GM18907 (cell line): ENCODE measurements at regions not wholly inside any gene's neighbourhood (a gene's known extent, or its start where the extent isn't known, plus 50 kb on each side); places are given as distances from the start of the nearest gene placed in this dataset.

ENCODE experiments used
- ATAC-seq: cut with Tn5 transposase; IDR thresholded peaks from one replicate; pipeline ENCODE4 v1.9.1; 2021; ENCODE audit warnings: mild to moderate bottlenecking, moderate library complexity; ENCODE audit not compliant: unreplicated experiment

DNA sequence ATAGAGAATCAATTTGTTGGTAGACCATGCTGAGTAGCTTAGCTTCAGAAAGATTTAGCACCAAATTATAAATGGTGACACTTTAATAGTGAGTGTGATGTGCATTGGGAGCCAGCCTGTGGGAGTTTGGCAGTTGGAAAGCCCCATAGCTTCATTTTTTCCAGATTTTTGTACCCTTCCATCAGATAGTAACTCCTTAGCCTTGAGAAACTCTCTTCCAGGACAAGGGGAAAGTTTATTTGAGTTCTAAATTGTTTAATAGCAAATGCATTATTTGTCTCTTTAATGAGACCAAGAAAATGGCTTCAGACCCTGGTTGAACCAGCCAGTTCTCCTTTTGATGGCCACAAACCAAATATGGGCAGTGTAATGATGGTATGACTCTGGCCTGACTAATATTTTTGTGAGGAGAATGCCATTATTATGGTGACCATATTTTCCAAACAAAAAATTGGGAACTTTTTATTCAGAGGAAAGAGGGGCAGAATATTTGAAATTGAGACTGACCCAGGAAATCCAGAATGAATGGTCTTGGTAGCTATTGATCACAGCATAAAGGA is 49.8 kb downstream of the PLCE1 start:
- ATAC-seq, result no peak

GRCh38 chr10:94046098-94046497 is 52.4 kb downstream of the PLCE1 start:
- no peak for ATAC-seq

DNA sequence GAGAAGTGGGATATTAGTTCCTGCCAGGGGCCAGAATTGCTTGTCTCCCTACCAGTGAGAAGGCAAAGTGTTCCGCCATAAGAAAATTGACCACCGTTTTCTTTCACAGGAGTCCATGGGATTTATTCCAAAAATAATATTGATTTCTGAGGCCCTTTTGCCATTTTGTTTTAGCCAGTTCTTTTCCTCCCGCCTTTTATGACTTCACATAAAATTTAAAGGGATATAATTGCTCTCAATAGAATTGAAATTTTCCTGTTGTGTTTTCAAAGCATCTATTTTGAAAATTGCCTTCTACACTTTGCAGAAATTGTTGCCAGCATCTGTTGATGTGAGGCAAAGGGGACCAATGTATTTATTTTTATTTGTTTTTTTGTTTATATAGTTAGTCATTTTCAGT is 53.6 kb downstream of the PLCE1 start:
- no peak for ATAC-seq

GRCh38 chr10:94049911-94050310 is 56.2 kb downstream of the PLCE1 start:
- ATAC-seq, result no peak

DNA sequence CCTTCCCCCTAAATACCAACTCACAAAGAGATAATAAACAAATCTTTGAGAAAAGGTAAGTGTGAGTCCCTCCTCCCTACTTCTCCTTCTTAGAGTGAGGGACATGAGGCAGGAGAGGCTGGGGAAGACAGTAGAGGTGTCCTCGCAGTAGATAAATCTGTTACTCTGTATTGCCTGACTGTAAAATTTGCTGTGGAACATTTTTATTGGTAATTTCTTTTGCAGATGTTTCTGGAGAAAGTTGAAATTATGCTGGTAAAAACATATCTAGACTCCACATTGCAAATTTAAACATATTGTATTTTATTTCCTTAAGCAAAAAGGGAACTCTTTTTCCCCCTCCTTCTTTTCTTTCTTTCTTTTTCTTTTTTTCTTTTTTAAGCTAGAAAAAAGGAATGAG is 58.5 kb downstream of the PLCE1 start:
- ATAC-seq, result no peak

- no peak for ATAC-seq
These were observed 59.4 kb downstream of the PLCE1 start for GRCh38 chr10:94052866-94053791.

GRCh38 chr10:94059178-94059883 is 65.6 kb downstream of the PLCE1 start:
- ATAC-seq, result no peak

DNA sequence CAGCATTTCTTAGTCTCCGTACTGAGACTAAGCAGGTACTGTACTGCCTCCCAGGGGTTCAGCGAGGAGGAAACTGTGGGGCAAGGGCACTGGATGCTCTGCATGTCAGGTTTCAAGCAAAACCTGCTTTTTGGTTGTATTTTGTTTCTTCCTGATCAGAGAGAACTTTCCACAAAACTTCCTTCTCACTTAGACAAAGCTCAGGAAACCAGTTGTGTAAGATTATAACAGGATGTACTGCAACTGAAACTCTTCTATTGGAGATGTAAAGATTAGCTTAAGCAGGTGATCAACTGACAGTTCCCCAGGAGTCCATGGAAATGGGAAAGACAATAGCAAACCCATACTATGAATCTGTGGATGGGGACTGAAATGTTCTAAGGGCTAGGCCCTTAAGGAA is 67.3 kb downstream of the PLCE1 start:
- no peak for ATAC-seq

DNA sequence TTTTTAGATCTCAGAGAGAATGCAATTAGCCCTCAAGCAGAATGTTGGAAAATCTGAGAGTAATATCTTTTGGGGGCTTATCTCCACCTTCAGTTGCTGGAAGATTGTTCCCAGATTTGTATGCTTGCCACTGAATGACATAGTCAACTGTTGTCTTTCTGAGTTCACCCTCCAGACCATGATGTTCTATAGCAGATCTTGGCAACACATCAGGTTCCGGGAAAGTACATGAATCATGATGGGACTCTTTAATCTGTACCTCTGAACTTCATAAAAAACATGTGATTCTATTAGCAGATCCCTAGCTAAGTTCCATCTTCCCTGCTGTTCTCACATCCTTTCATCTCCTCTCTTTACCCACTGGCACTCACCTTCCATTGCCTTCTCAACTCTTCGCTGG is 68.9 kb downstream of the PLCE1 start:
- ATAC-seq, result no peak

DNA sequence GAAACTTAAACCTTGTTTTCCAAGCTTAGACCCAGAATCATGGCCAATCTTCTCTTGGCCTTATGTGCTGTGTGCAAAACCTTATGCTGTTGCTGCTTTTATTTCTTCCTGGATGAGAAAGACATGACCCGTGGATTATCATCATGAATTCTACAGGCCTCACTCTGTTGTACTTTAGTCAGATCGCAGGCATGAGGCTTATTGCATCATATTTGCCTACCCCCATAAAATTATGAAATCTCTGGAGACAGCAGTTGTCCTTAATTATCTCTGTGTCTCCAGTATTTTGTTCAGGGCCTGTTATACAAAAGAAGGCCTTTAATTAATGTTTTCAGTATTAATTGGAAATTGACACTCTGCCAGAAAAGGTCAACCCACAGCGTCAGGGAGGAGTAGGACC is 71.6 kb downstream of the PLCE1 start:
- no peak for ATAC-seq

DNA sequence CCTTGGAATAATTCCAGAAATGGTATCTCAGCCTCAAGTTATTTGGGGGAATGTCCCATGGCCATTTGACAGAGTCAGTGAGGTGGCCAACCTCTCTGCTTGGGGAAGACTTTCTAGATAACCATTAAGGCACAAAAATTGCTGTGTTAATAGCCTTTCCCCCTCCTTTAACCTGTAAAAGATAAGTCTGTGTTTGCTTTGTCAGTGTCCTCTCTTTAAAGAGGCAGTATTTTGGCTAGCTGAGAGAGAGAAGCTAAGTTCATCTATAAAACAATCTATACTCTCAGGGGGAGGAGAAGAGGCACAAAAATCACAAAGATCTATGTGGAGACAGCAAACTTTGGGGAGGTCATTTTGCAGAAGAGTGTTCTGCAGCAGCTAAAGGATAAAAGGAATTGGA is 72.1 kb downstream of the PLCE1 start:
- ATAC-seq, result no peak

- no peak for ATAC-seq
These were observed 72.7 kb downstream of the PLCE1 start for GRCh38 chr10:94066411-94066810.

- no peak for ATAC-seq
These were observed 76.2 kb downstream of the PLCE1 start for GRCh38 chr10:94069884-94070283.

DNA sequence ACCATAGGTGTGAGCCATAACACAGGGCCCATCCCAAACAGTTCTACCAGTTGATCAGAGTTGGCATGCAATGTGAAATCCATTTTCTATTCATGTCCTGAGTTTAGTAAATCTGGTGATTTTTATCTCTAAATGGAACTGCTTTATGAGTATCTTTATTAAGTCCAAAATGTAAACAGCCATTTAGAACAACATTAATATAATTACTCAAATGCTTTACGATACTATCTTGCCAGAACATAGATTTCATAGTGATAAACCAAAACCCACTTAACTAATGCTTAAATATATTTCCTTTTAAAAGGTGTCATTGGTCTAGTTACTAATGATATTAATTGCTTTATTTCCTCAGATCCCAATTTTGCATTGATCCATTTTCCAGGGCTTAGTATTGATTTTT is 80.7 kb downstream of the PLCE1 start:
- no peak for ATAC-seq

- no peak for ATAC-seq
These were observed 81.8 kb downstream of the PLCE1 start for GRCh38 chr10:94075506-94075905.

DNA sequence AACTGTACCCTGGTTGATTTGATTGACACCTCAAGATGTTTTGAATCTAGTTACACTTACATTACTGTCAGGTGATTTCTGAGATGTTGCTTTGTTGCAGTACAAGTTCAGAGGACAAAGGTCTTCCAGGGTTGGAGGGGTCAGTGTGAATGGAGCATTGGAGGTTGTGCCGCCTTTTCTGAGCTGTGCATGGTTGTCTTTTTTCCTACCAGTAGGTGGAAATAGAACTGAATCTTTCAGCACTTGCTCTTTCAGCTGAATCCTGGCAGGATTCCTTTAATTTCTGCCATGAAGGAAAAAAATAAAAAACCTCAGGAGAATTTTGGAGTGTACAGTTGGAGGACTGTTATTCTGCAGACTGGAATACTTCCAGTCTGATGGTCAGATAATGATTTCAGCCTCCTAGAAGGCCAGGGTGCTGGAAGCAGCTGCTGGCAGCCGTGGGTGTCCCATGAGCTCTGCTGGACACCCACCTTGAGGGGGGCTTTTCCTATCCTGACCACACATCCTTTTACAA is 82.7 kb downstream of the PLCE1 start:
- ATAC-seq, result no peak

GRCh38 chr10:94077042-94077441 is 83.3 kb downstream of the PLCE1 start:
- ATAC-seq, result no peak

GRCh38 chr10:94080108-94080507 is 86.4 kb downstream of the PLCE1 start:
- no peak for ATAC-seq

DNA sequence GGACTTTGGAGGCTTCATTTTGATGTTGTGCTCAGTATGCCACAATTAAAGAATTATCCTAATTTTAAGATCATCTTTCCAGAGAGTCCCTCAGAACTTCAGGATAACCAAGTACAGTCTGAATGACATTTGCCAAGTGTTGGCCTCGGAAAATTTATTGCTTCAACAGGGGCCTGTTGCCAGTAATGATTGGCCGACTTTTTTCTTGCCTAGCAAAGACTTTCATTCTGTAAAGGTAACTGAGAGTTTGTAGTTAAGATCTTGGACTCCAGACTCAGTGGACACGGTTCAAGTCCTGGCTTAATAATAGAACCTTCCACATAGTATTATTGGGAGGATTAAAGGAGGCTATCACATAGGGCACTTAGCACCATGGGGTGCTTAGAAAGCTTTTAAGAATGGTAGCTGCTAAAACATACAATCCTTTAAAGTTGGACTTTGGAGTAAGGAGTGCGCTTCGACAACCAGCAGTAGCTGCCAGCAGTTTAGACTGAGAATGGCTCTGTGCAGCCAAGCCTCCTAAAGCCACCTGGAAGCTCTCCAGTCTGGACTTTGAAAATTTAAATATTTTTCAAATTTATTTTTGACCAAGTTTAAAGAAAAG is 90.0 kb downstream of the PLCE1 start:
- no peak for ATAC-seq

DNA sequence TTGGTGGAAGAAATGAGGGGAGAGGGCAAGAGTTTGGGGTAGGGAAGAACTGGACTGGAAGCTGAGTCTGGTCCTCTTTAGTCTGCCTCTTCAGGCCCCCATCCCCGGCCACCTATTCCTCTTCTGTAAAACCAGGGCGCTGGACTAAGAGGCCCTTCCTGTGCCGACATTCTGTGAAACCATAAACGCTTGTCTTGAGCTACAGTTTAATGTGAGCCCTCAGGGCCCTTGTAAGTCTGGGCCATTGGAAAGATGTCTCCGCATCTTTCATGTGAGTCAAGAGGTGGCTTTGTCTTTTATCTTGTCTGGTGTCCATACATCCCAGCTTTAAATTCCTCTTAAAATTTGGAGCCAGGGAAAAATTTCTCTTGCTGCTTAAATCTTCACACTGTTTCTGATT is 90.6 kb downstream of the PLCE1 start:
- ATAC-seq, result no peak

- no peak for ATAC-seq
These were observed 91.6 kb downstream of the PLCE1 start for GRCh38 chr10:94085288-94085687.
